ENCODE measurements at regions not wholly inside any gene's neighbourhood (a gene's known extent, or its start where the extent isn't known, plus 50 kb on each side); places are given as distances from the start of the nearest gene placed in this dataset.

DNA sequence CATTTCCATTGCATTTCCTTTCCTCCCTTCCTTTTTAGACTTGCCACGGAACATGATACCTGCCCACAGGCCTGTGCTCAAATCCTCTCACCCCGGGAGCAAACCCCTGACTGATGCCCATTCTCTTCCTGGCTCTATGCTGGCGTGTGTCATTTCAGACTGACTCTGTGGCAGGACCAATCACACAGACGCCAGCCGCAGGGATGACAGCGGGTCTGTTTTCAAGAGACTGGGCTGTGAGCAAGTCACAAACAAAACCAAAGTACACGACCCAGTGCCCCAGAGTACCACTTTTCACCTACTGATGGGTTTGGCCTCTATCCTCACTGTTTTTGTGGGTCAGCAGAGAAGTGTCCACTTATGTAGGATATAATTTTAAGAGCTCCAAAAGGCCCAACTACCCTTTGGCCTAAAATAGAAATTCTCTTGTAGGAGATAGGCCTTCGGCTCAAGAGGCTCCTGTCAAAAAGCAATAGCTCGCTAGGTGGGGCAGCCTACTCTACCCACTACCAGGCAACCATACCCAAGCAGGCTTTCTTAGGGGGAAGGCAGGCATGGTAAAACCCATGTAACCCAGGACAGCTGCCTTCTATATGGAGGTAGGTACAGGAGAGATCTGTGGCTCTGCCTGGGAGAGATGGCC, 215.7 kb downstream of the CDC5L start:
- no peak for DNase-seq (ENCODE audit: extremely low read depth in 1 of 2, low read depth in 1 of 2)

- DNase-seq (ENCODE audit: extremely low read depth in 1 of 2, low read depth in 1 of 2): no peak
Measured at GRCh38 chr6:44606504-44606903, 219.0 kb downstream of the CDC5L start.

GRCh38 chr6:44606976-44607375, 219.5 kb downstream of the CDC5L start:
- DNase-seq (ENCODE audit: extremely low read depth in 1 of 2, low read depth in 1 of 2): no peak

DNA sequence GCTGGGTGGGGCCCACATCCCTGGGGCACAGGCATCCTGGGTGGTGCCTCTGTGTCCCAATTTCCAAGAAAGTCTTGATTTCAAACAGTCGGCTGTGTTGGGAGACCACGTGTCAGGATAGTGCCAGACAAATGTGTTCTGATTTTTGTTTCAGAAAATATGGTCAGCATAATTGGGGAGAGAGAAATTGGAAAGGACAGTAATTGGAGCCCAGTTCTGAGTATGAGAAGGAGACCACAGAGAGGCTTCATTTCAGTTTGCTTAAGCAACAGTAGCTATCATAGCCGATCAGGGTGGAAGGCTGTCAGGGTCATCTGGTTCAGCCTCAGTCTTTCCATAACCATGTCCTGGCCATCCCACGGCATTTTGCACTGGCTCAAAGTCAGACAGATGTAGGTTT, 220.7 kb downstream of the CDC5L start:
- no peak for DNase-seq (ENCODE audit: extremely low read depth in 1 of 2, low read depth in 1 of 2)

DNA sequence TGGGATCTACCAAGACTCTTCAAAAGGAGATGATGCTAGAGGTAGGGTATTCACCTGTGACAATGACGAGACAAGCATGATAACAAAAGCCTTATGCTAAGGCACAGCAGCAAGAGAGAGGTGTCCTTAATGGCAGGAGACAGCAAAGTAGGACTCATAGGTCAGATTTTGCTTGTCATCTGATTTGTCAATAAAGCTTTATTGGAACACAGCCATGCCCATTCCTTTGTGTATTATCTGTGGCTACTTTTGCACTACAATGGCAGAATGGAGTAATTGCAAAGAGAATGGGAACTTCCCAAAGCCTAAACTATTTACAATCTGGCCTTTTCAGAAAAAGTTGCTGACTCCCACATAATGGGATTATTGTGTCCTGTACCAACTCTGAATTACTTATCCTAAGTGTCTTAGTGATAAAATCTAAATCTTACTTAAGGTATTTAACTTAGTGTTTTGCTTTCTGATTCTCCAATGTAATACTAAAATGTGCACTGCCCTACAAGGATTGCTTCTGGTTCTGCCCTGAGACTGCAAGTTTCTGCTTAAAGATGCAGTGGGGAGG, 221.6 kb downstream of the CDC5L start:
- no peak for DNase-seq (ENCODE audit: extremely low read depth in 1 of 2, low read depth in 1 of 2)

DNA sequence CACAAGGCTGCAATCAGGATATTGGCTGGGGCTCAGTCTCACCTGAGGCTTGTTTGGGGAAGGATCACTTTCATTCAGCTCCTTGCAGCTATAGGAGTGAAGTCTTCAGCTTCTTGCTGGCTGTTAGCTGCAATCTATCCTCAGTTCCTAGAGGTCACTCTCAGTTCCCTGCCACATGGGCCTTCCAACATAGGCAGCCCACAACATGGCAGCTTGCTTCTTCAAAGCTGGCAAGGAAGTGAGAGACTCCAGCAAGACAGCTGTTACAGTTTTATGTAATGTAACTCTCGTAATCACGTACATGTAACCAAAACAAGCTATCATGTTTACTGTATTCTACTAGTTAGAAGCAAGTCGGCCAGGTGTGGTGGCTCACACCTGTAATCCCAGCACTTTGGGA, 226.9 kb downstream of the CDC5L start:
- DNase-seq (ENCODE audit: extremely low read depth in 1 of 2, low read depth in 1 of 2): no peak

- no peak for DNase-seq (ENCODE audit: extremely low read depth in 1 of 2, low read depth in 1 of 2)
Measured at GRCh38 chr6:44615621-44616020, 228.1 kb downstream of the CDC5L start.

GRCh38 chr6:44617416-44617815, 229.9 kb downstream of the CDC5L start:
- no peak for DNase-seq (ENCODE audit: extremely low read depth in 1 of 2, low read depth in 1 of 2)

GRCh38 chr6:44618371-44618770, 230.9 kb downstream of the CDC5L start:
- no peak for DNase-seq (ENCODE audit: extremely low read depth in 1 of 2, low read depth in 1 of 2)

GRCh38 chr6:44620922-44621321, 233.4 kb downstream of the CDC5L start:
- no peak for DNase-seq (ENCODE audit: extremely low read depth in 1 of 2, low read depth in 1 of 2)

DNA sequence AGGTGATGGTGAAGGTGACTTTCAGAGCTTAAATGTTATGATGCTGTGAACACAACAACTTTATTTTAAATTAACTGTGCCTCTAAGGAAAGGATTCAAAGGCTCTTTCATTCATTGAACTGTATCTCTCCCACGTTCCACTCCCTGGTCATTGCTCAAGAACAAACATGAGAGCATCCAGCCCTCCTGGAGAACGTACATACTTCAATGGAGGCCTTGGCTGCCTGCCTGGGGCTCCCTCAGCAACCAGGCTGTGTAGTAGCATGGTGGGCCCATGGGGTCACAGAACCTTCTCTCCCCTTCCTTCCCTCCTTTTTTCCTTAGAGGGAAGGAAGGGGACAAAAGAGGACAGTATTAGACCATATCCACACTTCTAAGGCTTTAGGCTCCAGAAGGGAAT, 234.3 kb downstream of the CDC5L start:
- no peak for DNase-seq (ENCODE audit: extremely low read depth in 1 of 2, low read depth in 1 of 2)

- DNase-seq (ENCODE audit: extremely low read depth in 1 of 2, low read depth in 1 of 2): no peak
Measured at GRCh38 chr6:44622555-44622954, 235.0 kb downstream of the CDC5L start.

- DNase-seq (ENCODE audit: extremely low read depth in 1 of 2, low read depth in 1 of 2): no peak
Measured at GRCh38 chr6:44622956-44623355, 235.4 kb downstream of the CDC5L start.

DNA sequence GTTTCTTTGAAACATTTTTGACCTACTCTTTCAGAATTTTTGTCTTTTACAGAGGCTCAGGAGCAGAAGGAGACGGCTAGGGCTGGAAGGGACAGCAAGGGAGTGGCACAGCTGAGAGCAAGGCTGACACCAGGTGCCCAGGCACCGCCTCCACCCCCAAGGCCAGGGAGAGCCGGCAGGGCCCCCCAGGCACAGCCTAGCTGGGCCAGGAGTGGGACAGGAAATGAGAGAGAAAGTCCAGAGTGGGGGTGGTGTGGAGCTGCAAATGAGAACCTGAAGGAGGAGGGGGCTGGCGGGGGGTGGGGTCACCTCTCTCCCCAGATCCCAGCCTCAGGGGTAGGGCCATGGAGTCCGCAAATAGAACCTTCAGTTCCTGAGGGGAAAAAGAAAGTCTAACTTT, 236.7 kb downstream of the CDC5L start:
- DNase-seq (ENCODE audit: extremely low read depth in 1 of 2, low read depth in 1 of 2): no peak

DNA sequence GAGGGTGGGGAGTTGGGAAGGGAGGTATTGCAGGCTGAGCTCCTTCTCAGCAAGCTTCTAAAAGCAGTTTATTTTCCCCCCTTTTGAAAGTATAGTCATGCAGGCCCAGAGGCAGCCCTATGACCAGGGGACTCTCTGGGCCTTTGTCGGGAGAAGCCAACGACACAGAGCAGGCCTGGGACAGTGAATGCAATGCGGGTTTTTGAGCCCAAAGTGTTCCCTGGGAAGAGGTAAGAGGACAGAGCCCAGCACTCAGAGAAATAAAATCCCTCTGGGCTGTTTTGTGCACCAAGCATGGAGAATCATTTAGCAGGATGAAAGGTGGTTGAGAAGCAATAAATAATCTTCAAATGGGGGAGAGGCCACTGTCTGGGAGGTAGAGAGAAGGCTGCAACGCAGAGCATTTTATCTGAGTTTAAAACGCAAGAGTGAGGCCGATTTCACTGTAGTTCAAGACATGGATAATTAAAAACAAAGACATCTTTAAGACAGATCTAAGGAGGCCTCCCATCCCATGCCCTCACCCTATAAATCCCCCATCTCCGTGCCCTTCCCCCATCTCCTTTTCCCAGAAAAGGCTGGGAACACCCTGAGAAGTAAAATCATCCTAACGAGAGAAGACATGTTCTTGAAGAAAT, 237.5 kb downstream of the CDC5L start:
- DNase-seq (ENCODE audit: extremely low read depth in 1 of 2, low read depth in 1 of 2): no peak

GRCh38 chr6:44625996-44626395, 238.5 kb downstream of the CDC5L start:
- no peak for DNase-seq (ENCODE audit: extremely low read depth in 1 of 2, low read depth in 1 of 2)

- no peak for DNase-seq (ENCODE audit: extremely low read depth in 1 of 2, low read depth in 1 of 2)
Measured at GRCh38 chr6:44626616-44627015, 239.1 kb downstream of the CDC5L start.

- no peak for DNase-seq (ENCODE audit: extremely low read depth in 1 of 2, low read depth in 1 of 2)
Measured at GRCh38 chr6:44627091-44627882, 239.8 kb downstream of the CDC5L start.

DNA sequence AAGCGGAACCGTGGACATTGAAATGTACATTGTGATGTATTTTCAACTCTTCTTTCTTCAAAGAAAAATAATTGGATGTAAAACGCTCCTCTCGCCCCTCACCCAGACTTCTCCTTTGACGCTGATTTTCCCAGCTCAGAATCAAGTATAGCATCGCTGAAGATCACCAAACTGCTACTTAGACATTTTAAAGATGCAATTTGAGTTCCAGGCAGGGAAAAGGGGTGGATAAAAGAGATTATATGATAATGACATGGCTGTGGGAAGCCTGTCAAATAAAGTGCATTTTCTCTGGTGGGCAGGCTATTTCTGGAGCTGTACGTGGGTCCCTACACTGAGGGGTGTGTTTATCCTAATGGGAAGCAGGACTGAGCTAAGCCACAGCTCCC, 240.4 kb downstream of the CDC5L start:
- no peak for DNase-seq (ENCODE audit: extremely low read depth in 1 of 2, low read depth in 1 of 2)

- DNase-seq (ENCODE audit: extremely low read depth in 1 of 2, low read depth in 1 of 2): no peak
Measured at GRCh38 chr6:44628347-44628746, 240.8 kb downstream of the CDC5L start.

DNA sequence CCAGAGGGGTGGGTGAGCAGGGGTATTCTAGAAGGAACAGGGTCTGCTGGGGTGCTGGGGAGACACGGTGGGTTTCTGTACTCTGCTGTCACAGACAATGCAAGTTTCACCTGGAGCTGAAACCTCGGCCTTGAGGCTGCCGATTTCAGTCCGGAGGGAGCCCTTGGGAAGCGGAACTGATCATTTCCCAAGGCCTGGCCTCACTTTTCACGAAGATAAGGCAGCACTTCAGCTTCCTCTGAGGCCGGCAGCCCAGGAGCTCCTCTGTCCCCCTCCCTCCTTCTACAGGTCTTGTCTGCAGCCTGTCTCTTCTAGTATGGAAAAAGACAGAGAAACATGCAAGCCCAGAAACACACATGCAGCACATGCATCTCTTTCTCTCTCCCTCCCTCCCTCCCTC, 242.1 kb downstream of the CDC5L start:
- no peak for DNase-seq (ENCODE audit: extremely low read depth in 1 of 2, low read depth in 1 of 2)

Data from activated CD8-positive, alpha-beta memory T cell treated with anti-CD3 and anti-CD28 coated beads for 1 hour (primary cell).